ENCODE measurements at regions not wholly inside any gene's neighbourhood (a gene's known extent, or its start where the extent isn't known, plus 50 kb on each side); places are given as distances from the start of the nearest gene placed in this dataset.

DNA sequence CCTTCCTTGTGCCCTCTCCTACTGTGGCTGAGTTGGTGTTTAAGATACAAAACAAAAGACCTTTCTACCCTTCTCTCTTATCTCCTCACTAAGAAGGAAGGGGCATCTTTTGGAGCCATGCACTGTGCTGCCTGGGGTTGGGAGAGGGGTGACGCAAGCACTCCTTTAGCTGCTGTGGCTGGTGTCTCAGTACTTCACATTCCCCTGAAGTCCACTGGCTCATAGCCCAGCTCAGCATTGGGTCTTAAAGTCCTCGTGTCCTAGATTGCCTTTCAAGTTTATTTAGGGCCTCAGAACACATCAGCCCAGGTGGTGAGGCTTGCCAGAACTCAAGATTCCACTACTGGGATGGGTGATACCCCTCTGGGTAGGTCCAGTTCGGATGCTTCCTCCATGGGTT is 325.9 kb upstream of the CYLC2 start:
- TF ChIP-seq, protein P1, sequence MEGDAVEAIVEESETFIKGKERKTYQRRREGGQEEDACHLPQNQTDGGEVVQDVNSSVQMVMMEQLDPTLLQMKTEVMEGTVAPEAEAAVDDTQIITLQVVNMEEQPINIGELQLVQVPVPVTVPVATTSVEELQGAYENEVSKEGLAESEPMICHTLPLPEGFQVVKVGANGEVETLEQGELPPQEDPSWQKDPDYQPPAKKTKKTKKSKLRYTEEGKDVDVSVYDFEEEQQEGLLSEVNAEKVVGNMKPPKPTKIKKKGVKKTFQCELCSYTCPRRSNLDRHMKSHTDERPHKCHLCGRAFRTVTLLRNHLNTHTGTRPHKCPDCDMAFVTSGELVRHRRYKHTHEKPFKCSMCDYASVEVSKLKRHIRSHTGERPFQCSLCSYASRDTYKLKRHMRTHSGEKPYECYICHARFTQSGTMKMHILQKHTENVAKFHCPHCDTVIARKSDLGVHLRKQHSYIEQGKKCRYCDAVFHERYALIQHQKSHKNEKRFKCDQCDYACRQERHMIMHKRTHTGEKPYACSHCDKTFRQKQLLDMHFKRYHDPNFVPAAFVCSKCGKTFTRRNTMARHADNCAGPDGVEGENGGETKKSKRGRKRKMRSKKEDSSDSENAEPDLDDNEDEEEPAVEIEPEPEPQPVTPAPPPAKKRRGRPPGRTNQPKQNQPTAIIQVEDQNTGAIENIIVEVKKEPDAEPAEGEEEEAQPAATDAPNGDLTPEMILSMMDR (IDR thresholded peaks at IDR 0.05; ENCODE audit: insufficient read depth, low read length, poor library complexity, severe bottlenecking), result no peak
- no peak for TF ChIP-seq EZH2phosphoT487 (conservative IDR thresholded peaks at IDR 0.05; ENCODE audit: low read length)
